Activated CD4-positive, alpha-beta T cell treated with anti-CD3 and anti-CD28 coated beads, Interleukin-2, amount 50 U/mL, for 1 hour (primary cell): ENCODE measurements at regions not wholly inside any gene's neighbourhood (a gene's known extent, or its start where the extent isn't known, plus 50 kb on each side); places are given as distances from the start of the nearest gene placed in this dataset.
"Not testable (repeated sequence)": the region's sequence is repeated elsewhere in the genome, so short reads cannot be mapped to it uniquely, and the experiment has no call there.

Experiments
- DNase-seq: peaks from one replicate; pipeline ENCODE4 v3.0.0-alpha.2; 2020

DNA sequence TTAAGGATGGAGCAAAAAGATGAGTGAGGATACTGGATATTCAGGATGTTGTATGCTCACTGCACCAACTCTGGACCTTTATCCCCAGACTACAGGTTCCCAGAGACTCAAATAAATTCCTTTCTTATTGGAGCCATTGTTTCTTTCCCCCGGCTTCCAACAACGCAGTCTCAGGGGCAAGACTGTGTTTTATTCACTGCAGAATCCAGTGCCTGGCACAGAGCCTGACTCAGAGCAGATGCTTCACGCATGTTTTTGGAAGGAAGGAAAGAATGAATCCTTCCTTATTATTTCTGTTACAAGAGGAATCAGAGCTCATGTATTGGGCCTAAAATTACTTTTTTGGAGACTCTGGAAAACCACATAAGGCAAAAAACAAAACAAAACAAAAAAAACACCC lies 96.0 kb upstream of the VGLL4 start:
- DNase-seq = no peak

DNA sequence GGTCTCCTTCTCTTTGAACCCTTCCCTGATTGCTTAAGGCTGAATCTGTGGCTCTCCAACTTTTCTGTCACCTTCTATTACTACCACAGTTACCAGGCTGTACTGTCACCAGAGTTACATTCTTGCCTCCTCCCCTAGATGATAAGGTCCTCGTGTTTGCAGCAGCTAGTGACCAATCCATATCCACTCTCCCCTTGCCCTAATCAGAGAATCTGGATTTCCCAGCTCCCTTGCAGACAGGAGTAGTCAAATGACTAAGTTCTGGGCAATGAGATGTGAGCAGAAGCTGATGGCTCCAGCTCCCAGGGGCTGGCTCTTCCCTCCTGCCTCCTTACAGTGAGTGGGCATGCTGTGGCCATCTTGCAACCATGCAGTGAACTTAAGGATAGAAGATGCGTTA lies 95.4 kb upstream of the VGLL4 start:
- DNase-seq = no peak

DNA sequence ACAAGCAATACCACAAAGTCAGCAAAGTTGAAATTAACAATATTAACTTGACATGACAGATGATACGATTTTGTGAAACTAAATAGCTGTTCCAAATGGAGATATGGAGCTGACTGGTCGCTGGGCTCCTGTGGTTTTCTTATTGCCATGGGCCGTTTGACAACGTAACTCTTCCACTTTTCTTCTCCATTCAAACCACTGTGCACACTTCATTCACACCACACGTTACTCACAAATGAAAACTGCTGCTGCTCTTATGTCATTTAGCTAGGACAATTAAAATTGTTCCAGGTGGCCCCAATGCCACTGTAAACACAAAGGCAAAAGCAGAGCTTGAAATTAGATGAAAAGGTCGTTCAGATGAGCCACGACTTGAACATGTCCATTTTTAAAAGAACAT lies 94.0 kb upstream of the VGLL4 start:
- no peak for DNase-seq

DNA sequence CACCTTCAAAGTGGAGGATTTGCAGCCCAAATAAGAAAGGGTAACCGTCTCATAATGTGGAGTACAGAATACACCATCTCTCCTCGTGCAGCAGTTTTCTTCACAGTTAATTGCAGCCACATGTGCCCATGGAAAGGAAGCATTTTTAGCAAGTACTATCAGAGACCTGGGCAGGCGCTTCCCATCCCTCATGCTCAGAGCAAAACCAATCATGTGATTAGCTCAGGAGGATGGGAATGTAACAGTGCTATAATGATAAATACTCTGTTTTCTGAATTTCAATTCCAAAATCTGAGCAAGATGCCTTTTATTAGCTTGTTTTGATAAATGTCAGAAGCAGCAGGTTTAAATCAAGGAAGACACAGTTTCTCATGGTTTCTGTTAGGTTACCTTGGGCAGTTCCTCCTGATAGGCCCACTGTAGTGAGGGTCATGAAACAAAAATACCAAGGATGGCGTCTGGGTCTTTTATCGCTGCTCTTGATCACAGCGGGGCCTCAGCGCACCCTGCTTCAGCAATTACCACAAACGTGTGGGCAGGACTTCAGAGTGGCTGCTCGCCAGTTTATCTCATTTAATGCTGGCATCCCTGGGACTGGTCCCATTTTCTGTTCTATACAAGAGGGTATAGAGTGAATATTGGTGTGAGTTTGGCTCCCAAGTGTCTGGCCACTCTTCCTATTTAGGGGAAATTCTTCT lies 92.6 kb upstream of the VGLL4 start:
- no peak for DNase-seq

DNA sequence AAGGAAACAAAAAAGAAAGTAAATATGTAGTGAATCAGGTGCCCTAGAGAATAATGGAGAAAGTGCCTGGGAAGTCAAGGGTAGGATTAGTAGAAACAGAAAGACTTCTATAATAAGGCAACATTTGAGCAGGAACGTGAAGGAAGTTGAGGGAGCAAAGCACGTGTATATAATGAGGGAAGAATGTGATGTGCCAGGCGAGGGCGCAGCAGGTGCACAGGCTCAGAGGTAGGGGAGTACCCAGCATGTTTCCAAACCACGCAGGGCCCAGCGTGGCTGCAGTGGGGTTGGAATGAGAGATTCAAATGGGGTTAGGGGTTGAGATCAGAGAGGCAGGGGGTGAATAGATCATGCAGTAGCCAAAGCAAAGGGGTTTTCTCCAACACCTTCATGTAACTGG lies 91.9 kb upstream of the VGLL4 start:
- DNase-seq = no peak

DNA sequence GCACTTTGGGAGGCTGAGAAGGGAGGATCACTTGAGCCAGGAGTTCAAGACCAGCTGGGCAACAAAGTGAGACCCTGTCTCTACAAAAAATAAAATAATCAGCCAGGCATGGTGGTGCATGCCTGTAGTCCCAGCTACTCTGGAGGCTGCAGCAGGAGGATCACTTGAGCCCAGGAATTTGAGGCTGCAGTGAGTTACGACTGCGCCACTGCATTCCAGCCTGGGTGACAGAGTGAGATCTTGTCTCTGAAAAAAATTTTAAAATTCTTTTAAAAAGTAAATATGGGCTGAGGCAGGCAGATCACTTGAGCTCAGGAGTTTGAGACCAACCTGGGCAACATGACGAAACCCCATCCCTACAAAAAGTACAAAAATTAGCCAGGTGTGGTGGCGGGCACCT lies 91.4 kb upstream of the VGLL4 start:
- not testable (repeated sequence) for DNase-seq

DNA sequence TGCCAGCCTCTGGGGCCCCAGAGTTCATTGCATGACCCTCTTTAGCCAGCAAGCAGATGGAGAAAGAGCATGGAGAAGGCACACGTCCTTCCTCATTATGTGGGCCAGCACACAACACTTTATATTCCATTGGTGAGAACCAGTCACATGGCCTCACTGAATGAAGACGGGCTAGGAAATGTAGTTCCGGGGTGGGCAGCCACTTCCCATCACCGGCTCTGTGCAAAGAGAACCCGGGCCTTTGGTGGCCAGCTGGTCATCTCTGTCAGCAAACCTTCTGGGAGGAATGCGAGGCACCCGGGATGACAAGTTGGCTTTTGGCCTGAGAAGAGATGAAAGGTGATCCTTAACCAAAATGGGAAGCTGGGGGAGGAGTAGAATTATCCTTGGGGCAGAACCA lies 90.2 kb upstream of the VGLL4 start:
- DNase-seq = no peak

DNA sequence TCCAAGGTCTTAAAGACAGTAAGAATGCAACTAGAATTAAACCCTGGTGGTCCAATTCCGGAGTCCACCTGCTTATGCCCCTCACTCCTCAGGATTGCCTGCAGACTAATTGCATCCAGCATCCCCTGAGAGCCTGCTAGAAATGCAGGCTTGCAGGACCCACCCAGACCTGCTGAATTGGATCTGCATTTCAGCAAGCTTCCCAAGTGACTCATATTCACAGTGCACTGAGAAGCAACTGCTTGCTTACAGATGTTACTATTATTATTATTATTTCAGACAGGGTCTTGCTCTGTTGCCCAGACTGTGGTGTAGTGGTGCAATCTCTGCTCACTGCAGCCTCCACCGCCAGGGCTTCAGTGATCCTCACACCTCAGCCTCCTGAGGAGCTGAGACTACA lies 83.5 kb upstream of the VGLL4 start:
- DNase-seq = no peak

DNA sequence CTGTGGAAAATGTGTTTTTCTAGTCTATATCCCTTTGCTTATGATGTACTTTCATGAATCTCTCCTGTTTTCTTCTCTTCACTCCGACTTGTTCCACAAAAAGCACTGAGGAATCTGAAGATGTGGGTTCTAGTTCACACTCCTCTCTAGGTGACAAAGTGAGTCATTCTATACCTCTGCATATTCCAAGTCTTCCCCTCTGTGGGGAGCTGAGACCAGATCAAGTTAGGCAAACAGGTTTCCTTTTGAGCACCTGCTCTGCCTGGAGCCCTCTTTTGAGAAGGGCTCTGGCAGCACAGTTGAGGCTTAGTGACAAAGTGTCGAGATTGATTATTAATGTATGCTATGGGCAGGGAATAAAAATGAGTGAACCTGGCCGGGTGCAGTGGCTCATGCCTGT lies 82.4 kb upstream of the VGLL4 start:
- no peak for DNase-seq

DNA sequence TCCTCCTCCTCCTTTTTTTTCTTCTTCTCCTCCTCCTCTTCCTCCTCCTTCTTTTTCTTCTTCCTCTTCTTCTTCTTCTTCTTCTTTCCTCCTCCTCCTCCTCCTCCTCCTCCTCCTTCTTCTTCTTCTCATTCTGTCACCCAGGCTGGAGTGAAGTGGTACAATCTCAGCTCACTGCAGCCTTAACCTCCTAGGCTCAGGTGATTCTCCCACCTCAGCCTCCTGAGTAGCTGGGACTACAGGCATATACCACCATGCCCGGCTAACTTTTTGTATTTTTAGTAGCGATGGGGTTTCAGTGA lies 81.6 kb upstream of the VGLL4 start:
- DNase-seq = not testable (repeated sequence)

DNA sequence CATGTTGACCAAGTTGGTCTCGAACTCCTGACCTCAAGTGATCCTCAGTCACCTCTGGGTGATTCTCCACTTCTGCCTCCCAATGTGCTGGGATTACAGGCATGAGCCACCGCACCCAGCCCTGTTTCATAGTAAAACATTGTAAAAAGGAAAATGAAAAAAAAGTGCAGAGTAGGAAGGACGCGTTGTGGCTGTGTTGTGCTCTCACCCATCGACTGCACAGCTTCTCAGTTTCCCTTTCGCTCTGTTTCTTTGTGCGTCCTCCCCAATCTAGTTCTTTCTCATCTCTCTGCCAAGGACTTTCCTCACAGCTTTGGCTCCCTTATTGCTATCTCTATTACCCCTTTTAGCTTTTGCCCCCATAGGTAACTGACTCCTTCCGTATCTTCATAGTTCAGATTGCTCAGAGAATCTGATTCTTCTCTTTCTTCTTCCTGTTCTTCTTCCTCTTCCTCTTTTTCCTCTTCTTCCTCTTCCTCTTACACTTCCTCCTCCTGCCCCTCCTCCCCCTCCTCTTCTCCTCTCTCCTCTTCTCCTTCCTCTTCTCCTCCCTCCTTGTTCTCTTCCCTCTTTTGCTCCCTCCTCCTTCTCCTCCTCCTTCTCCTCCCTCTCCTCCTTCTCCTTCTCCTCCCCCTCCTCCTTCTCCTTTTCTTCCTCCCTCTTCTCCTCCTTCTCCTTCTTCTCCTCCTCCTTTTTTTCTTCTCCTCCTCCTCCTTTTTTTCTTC lies 81.1 kb upstream of the VGLL4 start:
- no peak for DNase-seq

DNA sequence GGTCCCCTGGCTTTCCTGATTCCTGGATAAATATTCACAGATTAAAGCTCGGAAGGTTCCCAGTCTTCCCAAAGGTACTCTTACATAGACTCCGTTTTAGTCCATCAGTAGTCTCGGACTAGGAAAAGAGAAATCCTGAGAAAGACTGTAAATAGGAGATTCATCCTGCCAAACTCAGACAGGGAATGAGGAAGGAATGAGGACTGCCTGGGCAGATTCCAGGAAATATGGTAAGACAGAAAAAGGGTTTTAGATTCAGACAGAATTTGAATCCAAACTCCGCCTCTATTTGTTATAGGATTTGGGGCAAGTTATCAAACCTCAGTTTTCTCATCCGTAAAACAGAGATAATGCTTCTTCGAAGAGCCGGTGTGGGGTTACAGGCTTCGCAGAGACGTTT lies 77.8 kb upstream of the VGLL4 start:
- no peak for DNase-seq

DNA sequence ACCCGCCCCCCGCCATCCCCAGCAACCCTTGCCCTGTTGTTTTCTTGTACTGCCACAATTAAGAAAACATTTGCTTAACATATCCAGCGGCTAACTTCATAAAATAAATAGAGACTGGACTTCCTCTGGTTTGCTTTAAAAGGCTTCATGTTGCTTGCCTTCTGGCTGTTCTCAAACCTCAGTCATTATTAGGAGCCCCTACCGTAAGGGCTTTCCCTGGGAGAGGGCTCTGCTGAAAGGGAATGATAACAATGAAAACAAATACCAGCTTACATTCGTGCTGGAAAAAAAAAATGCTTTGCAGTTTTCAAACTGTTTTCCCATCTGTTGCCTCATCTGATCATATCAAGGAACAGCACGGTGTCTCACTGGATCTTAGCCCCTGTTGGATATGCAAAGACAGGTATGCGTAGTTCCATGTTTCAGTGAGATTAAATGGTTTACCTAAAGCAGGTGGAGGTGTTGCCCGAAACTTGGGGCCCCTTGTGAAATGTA lies 77.2 kb upstream of the VGLL4 start:
- no peak for DNase-seq

DNA sequence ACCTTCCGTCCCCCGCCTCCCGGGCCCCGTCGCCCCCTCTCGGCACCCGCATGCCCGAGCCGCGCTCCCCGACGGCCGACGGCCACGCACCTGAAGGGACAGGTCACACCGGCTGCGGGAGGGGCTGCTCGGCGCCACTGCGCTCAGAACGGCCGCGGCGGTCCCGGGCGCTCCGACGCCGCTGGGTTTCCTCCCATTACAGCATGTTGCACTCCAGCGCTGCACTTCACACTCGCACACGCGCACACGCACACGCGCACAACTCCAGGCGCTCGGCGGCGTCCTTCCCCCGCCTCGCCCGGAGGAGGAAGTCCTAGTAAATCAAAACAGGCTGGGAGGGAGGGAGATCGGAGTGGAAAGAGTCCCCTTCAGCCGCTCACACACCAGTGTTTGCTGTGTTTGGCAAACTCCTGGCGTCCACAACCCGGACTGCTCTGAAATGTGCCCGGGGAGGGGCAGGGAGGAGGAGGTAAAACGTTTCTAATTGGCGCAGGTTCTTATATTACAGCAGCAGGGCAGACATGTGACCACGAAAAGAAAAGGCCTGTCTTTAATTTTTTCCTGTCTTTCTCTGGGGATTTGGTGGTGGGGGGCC lies 76.7 kb upstream of the VGLL4 start:
- peak; percentile 50 for DNase-seq

DNA sequence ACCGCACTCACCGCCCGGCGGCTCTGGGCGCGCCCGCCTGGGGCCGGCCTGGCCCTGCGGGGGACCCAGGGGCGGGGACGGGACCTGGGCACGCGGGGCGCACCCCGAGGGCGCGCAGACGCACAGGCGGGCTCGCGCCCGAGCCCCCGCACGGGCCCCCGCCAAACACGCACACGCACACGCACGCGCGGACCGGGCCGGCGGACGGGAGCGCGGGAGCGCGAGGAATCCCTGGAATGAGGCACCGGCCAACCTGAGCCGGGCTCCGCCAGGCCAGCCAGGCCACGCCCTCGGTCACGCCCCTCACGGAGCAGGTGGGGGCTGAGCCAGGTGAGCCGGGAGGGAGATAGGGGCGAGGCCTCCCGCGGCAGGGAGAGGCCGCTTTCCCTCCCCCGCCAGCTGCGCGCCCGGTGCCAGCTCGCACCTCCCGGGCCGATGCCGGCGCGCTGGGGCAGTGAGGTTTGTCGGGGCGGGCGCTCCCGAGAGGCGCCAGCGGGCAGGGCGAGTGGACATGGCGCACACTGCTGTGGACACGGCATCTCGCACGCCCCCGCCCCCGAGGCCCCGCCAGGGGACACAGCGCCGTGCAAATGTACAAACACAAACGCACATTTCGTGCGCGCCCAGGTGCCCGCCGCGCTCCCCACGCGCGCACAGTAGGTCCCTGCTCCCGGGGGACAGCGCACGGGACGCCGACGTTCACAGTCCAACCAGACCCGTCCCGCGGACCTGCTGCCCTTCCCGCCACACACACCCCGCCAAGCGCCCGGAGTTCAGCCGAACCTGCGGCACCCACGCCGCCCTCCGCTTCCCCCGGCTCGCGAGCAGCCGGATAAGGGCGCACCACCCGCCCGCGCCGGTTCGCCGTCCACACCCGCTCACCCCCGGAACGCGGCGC lies 75.9 kb upstream of the VGLL4 start:
- peak; percentile 79 for DNase-seq

DNA sequence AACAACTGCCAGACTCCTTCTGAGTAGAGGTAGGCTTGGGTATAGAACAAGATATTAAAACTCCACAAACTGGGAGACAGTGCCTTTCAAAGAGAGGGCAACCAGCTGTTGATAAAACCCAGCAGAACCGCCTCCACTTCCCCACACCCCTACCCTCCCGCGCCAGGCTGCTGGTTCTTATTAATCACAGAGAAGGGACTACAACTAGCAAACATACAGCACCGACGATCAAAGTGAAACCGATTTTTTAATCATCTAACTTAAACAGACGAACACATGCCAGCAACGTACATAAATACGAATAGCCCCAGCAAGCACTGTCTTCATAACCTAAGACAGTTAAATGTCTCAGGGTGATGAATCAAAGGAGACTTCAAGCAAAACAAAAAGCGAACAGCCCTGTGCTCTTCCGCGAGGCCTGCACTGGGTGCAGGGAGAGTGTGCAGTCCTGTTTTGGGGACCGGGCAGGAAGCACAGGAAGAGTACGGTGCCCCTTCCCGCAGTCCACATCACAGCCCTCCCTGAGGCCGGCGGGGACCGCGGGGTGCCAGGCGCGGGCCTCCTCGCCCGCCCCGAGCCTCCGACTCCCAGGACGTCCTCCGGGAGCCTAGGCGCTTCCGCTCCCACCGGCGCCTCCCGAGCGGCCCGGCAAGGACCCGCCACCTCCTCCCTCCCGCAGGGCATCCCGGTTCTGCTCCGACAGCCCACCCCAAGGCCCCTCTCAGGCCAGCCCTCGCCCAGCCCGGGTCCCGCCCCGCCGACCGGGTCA lies 75.1 kb upstream of the VGLL4 start:
- DNase-seq = peak; percentile 21

DNA sequence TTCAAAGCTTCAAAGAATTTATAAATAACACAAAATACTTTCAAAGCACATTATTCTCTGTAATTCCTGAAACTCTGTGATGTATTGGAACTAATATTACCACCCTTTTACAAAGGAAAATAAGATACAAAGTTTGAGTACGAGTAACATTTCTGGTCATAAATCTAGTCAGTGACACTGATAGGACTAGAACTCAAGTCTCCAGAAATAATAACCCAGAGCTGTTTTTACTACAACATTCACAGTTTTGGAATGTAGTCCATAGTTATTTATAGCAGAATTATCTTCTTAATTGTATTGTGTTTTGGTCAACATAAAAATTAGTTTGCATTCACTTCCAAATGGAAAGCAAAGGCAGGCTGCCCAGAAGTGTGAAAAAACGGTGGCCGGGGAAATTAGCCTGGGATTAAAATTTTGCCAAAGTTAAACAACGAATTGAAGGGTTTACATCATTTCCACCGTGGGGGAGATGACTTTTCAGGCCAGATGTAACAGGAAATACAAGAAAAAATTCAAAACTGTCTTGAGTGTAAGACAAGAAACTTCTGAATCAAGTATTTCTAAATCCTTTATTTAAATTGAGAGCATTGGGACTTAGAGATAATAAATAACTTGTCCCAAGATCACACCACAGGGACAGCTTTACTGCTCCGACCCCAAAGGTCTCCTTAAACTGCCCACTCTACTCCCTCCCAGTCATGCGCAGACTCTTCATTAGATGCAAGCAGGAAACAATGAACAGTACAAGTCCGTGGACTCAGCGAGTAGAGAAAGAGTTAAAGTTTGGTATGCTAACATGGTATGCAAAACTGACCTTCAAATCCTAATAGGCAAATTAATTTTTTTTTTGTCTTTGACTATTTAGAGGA lies 74.3 kb upstream of the VGLL4 start:
- DNase-seq = no peak

DNA sequence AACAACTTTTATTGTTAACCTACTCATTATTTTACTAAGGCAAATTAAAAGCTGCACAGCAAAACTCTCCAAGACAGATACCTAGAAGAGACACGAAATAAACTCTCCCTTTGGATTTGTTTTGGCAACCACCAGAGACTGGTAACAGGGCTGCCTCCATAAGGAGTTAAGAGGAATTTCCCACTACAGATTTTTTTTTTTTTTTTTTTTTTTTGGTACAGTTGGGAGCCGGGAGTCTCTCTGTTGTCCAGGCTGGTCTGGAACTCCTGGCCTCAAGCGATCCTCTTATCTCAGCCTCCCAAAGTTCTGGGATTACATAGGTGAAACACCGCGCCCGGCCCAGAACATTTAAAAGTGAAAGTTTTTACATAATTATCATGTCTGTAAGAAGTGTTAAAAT lies 73.6 kb upstream of the VGLL4 start:
- no peak for DNase-seq

DNA sequence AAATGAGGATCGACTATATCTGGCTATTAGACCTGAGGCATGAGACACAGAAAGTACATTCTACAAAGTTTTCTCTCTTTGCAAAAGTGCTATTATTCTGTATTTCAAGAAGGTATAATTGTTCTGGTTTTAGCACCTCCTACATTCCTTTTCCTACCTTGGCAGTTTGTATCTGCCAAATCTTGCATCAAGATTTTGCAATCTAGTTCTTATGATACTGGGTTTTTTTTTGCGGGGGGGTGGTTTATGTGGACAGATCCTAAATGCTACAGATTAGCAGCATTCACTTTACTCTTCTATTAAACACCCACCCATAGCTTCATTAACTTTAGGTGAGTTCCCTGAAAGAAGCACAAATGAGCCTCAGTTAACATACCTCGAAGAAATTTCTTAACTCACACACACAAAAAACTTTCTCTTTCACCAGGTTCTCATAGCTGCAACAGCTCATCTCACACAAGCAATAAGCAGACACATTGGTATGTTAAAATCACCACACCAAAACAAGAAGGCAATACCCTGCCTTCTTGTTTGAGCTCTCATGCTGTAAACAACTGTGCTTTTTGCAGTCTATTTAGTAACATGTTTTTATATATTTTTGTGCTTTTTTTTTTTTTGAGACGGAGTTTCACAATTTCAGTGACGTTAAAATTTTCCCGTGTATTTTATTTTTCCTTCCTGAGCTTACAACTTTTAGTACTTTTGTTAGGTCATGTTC lies 73.0 kb upstream of the VGLL4 start:
- DNase-seq = no peak

DNA sequence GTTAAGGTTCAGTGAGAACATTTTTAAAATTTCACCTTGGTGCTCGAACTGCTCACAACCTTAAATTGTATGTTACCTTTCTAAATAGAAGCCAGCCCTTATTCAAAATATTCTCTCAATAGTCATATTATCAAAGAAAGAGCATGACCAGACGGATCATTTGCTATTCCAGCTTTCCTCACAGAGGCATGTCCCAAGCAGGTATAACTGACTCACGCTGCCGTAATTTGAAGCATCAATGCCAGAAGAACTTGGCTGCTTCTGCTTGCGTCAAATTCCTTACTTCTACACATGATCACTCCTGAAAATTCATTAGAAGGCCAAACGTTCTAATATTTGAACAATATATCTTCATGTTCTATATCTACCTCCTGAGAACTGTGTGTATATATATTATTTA lies 69.5 kb upstream of the VGLL4 start:
- DNase-seq = no peak

DNA sequence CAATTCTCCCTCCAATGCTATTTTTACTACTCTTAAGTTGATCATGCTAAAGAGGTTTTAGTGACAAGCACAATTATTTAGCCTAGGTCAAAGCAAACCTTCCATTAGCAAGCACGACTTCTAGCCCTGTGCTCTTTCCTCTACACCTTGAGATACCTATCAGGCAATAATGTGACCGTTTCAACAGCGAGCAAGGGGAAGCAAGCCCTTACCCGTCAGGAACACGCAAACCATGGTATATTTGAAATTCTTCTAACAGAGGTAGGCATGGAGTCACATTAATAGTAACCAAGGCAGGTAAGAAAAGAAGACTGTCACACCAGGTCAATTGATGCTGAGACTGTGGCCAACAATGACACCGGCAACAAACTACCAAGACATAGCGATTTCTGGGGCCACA lies 68.9 kb upstream of the VGLL4 start:
- DNase-seq = no peak
